ENCODE measurements at regions not wholly inside any gene's neighbourhood (a gene's known extent, or its start where the extent isn't known, plus 50 kb on each side); places are given as distances from the start of the nearest gene placed in this dataset.

DNA sequence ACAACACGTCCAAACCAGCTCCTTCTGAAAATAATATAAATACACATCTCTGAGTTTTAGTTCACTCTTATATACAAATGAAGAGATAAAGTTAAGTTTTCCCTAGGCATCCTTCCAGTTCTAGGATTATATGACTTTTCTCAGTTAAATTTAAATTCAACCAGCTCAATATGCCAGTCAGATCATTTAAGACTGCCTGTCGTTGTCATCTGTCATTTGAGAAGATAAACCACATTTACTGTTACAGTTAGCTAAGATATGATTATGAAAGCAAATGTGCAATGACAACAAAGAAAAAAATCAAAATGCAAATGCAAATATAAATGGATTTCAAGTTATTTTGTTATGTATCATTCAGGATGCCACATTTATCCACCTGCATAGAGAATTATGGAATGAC is 671.7 kb upstream of the GOT2 start (continued):
- TF ChIP-seq SP1 (IDR thresholded peaks at IDR 0.05) (no peak), YY1 (IDR thresholded peaks at IDR 0.05) (no peak), TAF1 (conservative IDR thresholded peaks at IDR 0.05) (no peak), RAD21 (IDR thresholded peaks at IDR 0.05) (no peak), HNF4G (IDR thresholded peaks at IDR 0.05) (no peak), EGR1 (IDR thresholded peaks at IDR 0.05; ENCODE audit: low read depth in 2 of 2) (no peak), NR2F2 (IDR thresholded peaks at IDR 0.05) (no peak)
- TF ChIP-seq, protein P1, sequence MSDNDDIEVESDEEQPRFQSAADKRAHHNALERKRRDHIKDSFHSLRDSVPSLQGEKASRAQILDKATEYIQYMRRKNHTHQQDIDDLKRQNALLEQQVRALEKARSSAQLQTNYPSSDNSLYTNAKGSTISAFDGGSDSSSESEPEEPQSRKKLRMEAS (IDR thresholded peaks at IDR 0.05): no peak
- TF ChIP-seq, protein P2, sequence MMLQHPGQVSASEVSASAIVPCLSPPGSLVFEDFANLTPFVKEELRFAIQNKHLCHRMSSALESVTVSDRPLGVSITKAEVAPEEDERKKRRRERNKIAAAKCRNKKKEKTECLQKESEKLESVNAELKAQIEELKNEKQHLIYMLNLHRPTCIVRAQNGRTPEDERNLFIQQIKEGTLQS (IDR thresholded peaks at IDR 0.05): no peak

DNA sequence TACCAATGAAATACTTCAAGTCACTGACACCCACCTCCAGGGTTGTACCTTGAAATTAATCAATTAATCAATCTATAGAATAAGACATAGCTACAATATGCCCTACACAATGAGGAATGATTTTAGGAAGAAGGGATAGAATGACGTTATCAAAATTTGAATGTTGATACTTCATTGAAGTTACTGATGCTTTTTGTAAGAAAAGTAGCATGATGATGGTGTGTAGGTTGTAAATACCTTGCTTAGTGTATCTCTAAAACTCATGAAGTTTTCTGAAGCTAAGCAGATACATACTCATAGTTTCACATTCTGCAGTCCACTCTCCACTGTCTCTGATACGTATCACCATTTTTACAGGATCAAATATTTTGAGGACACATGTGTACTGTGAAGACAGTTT is 670.4 kb upstream of the GOT2 start:
- TF ChIP-seq JUND (IDR thresholded peaks at IDR 0.05) (no peak), FOXA2 (IDR thresholded peaks at IDR 0.05) (no peak), SP1 (IDR thresholded peaks at IDR 0.05) (no peak), FOXA1 (IDR thresholded peaks at IDR 0.05) (no peak)
- 79% methylated on average over 2 of the region's 2 CpGs for WGBS
- no peaks in the 10 kb centered on the region for H3K27me3 ChIP-seq (ENCODE audit: control insufficient read depth in 4 of 4, insufficient read depth in 4 of 4, low read length in 3 of 4)

DNA sequence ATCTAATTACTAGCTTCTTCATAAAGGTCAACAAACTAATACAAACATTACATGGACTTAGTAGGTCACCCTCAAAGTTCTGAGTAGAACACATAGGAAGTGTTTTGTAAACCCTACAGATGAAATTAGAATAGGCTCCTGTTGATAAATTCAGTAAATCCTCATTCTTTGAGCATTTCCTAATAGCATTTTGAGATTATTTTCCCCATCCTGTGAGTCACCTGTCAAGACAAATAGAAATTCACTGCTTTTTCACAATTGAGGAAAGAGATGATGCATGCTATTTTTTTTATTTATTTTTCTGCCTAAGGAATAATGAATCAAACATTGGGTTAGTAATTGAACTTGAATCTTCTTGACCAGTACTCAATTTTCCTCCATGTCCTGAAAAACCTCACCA is 666.7 kb upstream of the GOT2 start:
- Histone ChIP-seq H3K27ac (ENCODE audit: low read depth in 1 of 2, low read length in 2 of 2) (no peak overlapping the region), H3K4me1 (ENCODE audit: control insufficient read depth in 4 of 4, insufficient read depth in 4 of 4, low read length in 3 of 4) (no peaks in the 10 kb centered on the region), H3K9me3 (ENCODE audit: control insufficient read depth in 4 of 4, low read length in 3 of 4) (no peaks in the 10 kb centered on the region), H3K27me3 (ENCODE audit: control insufficient read depth in 4 of 4, insufficient read depth in 4 of 4, low read length in 3 of 4) (no peaks in the 10 kb centered on the region), H3K36me3 (ENCODE audit: control insufficient read depth in 4 of 4, insufficient read depth in 3 of 4, low read depth in 1 of 4, low read length in 3 of 4) (no peaks in the 10 kb centered on the region), H3K9ac (ENCODE audit: low read depth in 1 of 2, low read length in 2 of 2) (no peak overlapping the region), H3K4me3 (ENCODE audit: low read depth in 1 of 3, low read length in 3 of 3) (no peak overlapping the region)
- no peak for DNase-seq (ENCODE audit: low spot score)
- no peak for TF ChIP-seq RAD21 (IDR thresholded peaks at IDR 0.05)
- TF ChIP-seq, protein P3, sequence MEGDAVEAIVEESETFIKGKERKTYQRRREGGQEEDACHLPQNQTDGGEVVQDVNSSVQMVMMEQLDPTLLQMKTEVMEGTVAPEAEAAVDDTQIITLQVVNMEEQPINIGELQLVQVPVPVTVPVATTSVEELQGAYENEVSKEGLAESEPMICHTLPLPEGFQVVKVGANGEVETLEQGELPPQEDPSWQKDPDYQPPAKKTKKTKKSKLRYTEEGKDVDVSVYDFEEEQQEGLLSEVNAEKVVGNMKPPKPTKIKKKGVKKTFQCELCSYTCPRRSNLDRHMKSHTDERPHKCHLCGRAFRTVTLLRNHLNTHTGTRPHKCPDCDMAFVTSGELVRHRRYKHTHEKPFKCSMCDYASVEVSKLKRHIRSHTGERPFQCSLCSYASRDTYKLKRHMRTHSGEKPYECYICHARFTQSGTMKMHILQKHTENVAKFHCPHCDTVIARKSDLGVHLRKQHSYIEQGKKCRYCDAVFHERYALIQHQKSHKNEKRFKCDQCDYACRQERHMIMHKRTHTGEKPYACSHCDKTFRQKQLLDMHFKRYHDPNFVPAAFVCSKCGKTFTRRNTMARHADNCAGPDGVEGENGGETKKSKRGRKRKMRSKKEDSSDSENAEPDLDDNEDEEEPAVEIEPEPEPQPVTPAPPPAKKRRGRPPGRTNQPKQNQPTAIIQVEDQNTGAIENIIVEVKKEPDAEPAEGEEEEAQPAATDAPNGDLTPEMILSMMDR (IDR thresholded peaks at IDR 0.05; ENCODE audit: low read depth, low read length, missing input control): no peak
- no peak for TF ChIP-seq HNF4G (IDR thresholded peaks at IDR 0.05)
- TF ChIP-seq, protein P2 (IDR thresholded peaks at IDR 0.05): no peak
- no peak for TF ChIP-seq YY1 (IDR thresholded peaks at IDR 0.05)
- no peak for TF ChIP-seq FOXA2 (IDR thresholded peaks at IDR 0.05)
- TF ChIP-seq, protein P4, sequence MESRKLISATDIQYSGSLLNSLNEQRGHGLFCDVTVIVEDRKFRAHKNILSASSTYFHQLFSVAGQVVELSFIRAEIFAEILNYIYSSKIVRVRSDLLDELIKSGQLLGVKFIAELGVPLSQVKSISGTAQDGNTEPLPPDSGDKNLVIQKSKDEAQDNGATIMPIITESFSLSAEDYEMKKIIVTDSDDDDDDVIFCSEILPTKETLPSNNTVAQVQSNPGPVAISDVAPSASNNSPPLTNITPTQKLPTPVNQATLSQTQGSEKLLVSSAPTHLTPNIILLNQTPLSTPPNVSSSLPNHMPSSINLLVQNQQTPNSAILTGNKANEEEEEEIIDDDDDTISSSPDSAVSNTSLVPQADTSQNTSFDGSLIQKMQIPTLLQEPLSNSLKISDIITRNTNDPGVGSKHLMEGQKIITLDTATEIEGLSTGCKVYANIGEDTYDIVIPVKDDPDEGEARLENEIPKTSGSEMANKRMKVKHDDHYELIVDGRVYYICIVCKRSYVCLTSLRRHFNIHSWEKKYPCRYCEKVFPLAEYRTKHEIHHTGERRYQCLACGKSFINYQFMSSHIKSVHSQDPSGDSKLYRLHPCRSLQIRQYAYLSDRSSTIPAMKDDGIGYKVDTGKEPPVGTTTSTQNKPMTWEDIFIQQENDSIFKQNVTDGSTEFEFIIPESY (IDR thresholded peaks at IDR 0.05): no peak
- no peak for TF ChIP-seq EGR1 (IDR thresholded peaks at IDR 0.05; ENCODE audit: low read depth in 2 of 2)
- TF ChIP-seq RXRA (IDR thresholded peaks at IDR 0.05): no peak
- TF ChIP-seq, protein P1 (IDR thresholded peaks at IDR 0.05): no peak
- TF ChIP-seq FOXA1 (IDR thresholded peaks at IDR 0.05): no peak
- TF ChIP-seq NR2F2 (IDR thresholded peaks at IDR 0.05): no peak
- TF ChIP-seq, protein P5, sequence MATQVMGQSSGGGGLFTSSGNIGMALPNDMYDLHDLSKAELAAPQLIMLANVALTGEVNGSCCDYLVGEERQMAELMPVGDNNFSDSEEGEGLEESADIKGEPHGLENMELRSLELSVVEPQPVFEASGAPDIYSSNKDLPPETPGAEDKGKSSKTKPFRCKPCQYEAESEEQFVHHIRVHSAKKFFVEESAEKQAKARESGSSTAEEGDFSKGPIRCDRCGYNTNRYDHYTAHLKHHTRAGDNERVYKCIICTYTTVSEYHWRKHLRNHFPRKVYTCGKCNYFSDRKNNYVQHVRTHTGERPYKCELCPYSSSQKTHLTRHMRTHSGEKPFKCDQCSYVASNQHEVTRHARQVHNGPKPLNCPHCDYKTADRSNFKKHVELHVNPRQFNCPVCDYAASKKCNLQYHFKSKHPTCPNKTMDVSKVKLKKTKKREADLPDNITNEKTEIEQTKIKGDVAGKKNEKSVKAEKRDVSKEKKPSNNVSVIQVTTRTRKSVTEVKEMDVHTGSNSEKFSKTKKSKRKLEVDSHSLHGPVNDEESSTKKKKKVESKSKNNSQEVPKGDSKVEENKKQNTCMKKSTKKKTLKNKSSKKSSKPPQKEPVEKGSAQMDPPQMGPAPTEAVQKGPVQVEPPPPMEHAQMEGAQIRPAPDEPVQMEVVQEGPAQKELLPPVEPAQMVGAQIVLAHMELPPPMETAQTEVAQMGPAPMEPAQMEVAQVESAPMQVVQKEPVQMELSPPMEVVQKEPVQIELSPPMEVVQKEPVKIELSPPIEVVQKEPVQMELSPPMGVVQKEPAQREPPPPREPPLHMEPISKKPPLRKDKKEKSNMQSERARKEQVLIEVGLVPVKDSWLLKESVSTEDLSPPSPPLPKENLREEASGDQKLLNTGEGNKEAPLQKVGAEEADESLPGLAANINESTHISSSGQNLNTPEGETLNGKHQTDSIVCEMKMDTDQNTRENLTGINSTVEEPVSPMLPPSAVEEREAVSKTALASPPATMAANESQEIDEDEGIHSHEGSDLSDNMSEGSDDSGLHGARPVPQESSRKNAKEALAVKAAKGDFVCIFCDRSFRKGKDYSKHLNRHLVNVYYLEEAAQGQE (IDR thresholded peaks at IDR 0.05): no peak
- no peak for TF ChIP-seq HNF4A (conservative IDR thresholded peaks at IDR 0.05)
- TF ChIP-seq TAF1 (conservative IDR thresholded peaks at IDR 0.05): no peak
- no peak for TF ChIP-seq JUND (IDR thresholded peaks at IDR 0.05)
- no peak for TF ChIP-seq GABPA (IDR thresholded peaks at IDR 0.05 in 1 of 2, conservative IDR thresholded peaks at IDR 0.05 in 1 of 2)

More for the DNA sequence above, 670.4 kb upstream of the GOT2 start:
- no peak for DNase-seq (ENCODE audit: low spot score)
- Histone ChIP-seq H3K36me3 (ENCODE audit: control insufficient read depth in 4 of 4, insufficient read depth in 3 of 4, low read depth in 1 of 4, low read length in 3 of 4) (no peaks in the 10 kb centered on the region), H3K4me1 (ENCODE audit: control insufficient read depth in 4 of 4, insufficient read depth in 4 of 4, low read length in 3 of 4) (no peaks in the 10 kb centered on the region), H3K27ac (ENCODE audit: low read depth in 1 of 2, low read length in 2 of 2) (no peak overlapping the region), H3K4me3 (ENCODE audit: low read depth in 1 of 3, low read length in 3 of 3) (no peak overlapping the region), H3K9me3 (ENCODE audit: control insufficient read depth in 4 of 4, low read length in 3 of 4) (no peaks in the 10 kb centered on the region), H3K9ac (ENCODE audit: low read depth in 1 of 2, low read length in 2 of 2) (no peak overlapping the region)

All from liver (tissue), 8 donors.